Smooth muscle cell (in vitro differentiated cells): ENCODE measurements at regions not wholly inside any gene's neighbourhood (a gene's known extent, or its start where the extent isn't known, plus 50 kb on each side); places are given as distances from the start of the nearest gene placed in this dataset.

Experiments used
- DNase-seq: peaks from one replicate; lab custom pipeline; 2025; ENCODE audit not compliant: unreplicated experiment; lab: John Stamatoyannopoulos, UW
- H2AFZ ChIP-seq: fragments of 200-600 bp; sonication (generic); 2 replicates; pipeline ENCODE4 v1.6.0; 2016; ENCODE audit warnings: antibody characterized with exemption, low read depth, mild to moderate bottlenecking
- H3F3A ChIP-seq: fragments of 200-600 bp; sonication (generic); 2 replicates; pipeline ENCODE4 v1.6.0; 2017; ENCODE audit warnings: antibody characterized with exemption, low read depth
- H3K27ac ChIP-seq: fragments of 200-600 bp; sonication (generic); 2 replicates; pipeline ENCODE4 v1.5.1; 2016; ENCODE audit warnings: low read depth, mild to moderate bottlenecking
- H3K27me3 ChIP-seq: fragments of 200-600 bp; sonication (generic); 2 replicates; pipeline ENCODE4 v1.6.1; 2016; ENCODE audit warnings: low read depth, mild to moderate bottlenecking
- H3K36me3 ChIP-seq: fragments of 200-600 bp; sonication (generic); 2 replicates; pipeline ENCODE4 v1.5.1; 2016; ENCODE audit warnings: low read depth
- H3K4me1 ChIP-seq: fragments of 200-600 bp; sonication (generic); 2 replicates; pipeline ENCODE4 v1.5.1; 2016; ENCODE audit warnings: low read depth
- H3K4me2 ChIP-seq: fragments of 200-600 bp; sonication (generic); 2 replicates; pipeline ENCODE4 v1.6.0; 2016; ENCODE audit warnings: mild to moderate bottlenecking
- H3K4me3 ChIP-seq: fragments of 200-600 bp; sonication (generic); 2 replicates; pipeline ENCODE4 v1.5.1; 2016; ENCODE audit warnings: mild to moderate bottlenecking
- H3K79me2 ChIP-seq: fragments of 200-600 bp; sonication (generic); 2 replicates; pipeline ENCODE4 v1.6.0; 2016; ENCODE audit warnings: low read depth, mild to moderate bottlenecking
- H3K9ac ChIP-seq: fragments of 200-600 bp; sonication (generic); 2 replicates; pipeline ENCODE4 v1.6.0; 2016; ENCODE audit warnings: low read depth
- H3K9me3 ChIP-seq: fragments of 200-600 bp; sonication (generic); replicated peaks from 2 replicates; pipeline ENCODE4 v1.5.1; 2016; ENCODE audit warnings: low read depth
- H4K20me1 ChIP-seq: fragments of 200-600 bp; sonication (generic); 2 replicates; pipeline ENCODE4 v1.6.0; 2016; ENCODE audit warnings: low read depth
- WGBS: methylation state at CpG from one replicate; pipeline ENCODE4 v1.1.7; 2016; ENCODE audit warnings: low lambda C conversion rate; 5-methylcytosine and 5-hydroxymethylcytosine counted together
- TF ChIP-seq, protein P1 (sequence below): fragments of 200-600 bp; sonication (generic); IDR thresholded peaks from 2 replicates; pipeline ENCODE4 v1.5.1; 2017; ENCODE audit warnings: borderline replicate concordance, mild to moderate bottlenecking, antibody characterized with exemption; ENCODE audit not compliant: insufficient read depth, poor library complexity, severe bottlenecking

DNA sequence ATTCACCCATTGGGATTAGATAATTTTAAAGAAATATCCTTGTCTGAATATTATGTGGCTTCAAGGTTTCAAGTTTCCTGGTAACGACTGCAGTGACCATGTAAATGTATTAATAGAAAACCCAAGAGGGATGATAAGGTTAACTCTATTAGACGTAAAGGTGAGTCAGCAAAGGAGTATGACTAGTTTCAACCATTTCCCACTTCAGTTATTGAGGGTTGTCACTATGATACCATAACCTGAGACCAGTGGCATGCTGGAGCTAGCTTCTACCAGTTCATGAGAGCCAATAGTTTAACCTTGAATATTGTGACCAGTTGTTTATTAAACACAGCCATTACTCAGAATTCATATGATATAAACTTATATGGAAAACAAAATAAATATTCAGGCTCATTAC is 270.1 kb downstream of the TMA16 start:
- DNase-seq = no peak

DNA sequence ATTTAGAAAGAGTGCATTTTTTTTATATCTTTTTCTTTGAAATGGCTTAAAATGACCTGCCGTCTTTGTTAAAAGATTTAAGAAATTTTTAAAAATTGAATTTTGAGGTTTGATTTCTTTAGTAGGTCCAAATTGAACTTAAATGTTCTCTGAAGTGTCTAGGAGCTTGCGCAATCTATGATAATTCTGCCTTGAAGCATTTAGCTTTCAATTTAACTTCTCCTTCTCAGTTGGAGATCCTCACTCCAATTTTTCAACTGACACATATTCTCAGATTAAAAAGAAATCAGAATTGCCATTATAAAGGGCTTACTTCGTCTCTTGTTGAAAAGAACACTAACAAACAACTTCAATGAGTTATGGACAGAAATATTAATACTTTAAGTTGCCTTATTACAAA is 273.5 kb downstream of the TMA16 start:
- 85% methylated on average over 3 of the region's 3 CpGs for WGBS
- no peaks in the 10 kb centered on the region for H3K36me3 ChIP-seq
- no peaks in the 10 kb centered on the region for H3K79me2 ChIP-seq
- no peak overlapping the region for H3K4me3 ChIP-seq
- H3F3A ChIP-seq = no peaks in the 10 kb centered on the region
- H3K27me3 ChIP-seq = no peaks in the 10 kb centered on the region
- H3K4me2 ChIP-seq = no peak overlapping the region
- H2AFZ ChIP-seq = no peak overlapping the region
- no peak for DNase-seq
- no peaks in the 10 kb centered on the region for H4K20me1 ChIP-seq
- no peak overlapping the region for H3K9ac ChIP-seq
- no peaks in the 10 kb centered on the region for H3K4me1 ChIP-seq
- H3K27ac ChIP-seq = no peak overlapping the region
- no peaks in the 10 kb centered on the region for H3K9me3 ChIP-seq
- TF ChIP-seq, protein P1, sequence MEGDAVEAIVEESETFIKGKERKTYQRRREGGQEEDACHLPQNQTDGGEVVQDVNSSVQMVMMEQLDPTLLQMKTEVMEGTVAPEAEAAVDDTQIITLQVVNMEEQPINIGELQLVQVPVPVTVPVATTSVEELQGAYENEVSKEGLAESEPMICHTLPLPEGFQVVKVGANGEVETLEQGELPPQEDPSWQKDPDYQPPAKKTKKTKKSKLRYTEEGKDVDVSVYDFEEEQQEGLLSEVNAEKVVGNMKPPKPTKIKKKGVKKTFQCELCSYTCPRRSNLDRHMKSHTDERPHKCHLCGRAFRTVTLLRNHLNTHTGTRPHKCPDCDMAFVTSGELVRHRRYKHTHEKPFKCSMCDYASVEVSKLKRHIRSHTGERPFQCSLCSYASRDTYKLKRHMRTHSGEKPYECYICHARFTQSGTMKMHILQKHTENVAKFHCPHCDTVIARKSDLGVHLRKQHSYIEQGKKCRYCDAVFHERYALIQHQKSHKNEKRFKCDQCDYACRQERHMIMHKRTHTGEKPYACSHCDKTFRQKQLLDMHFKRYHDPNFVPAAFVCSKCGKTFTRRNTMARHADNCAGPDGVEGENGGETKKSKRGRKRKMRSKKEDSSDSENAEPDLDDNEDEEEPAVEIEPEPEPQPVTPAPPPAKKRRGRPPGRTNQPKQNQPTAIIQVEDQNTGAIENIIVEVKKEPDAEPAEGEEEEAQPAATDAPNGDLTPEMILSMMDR = no peak

More for the DNA sequence above, 270.1 kb downstream of the TMA16 start:
- Histone ChIP-seq H3K4me2 (no peak overlapping the region), H3K27me3 (no peaks in the 10 kb centered on the region), H4K20me1 (no peaks in the 10 kb centered on the region), H2AFZ (no peak overlapping the region), H3K36me3 (no peaks in the 10 kb centered on the region), H3K4me1 (no peaks in the 10 kb centered on the region), H3K9ac (no peak overlapping the region), H3K9me3 (no peaks in the 10 kb centered on the region), H3K79me2 (no peaks in the 10 kb centered on the region), H3K27ac (no peak overlapping the region), H3K4me3 (no peak overlapping the region), H3F3A (no peaks in the 10 kb centered on the region)
- WGBS = 86% methylated on average over 2 of the region's 2 CpGs
- TF ChIP-seq, protein P1 = no peak

DNA sequence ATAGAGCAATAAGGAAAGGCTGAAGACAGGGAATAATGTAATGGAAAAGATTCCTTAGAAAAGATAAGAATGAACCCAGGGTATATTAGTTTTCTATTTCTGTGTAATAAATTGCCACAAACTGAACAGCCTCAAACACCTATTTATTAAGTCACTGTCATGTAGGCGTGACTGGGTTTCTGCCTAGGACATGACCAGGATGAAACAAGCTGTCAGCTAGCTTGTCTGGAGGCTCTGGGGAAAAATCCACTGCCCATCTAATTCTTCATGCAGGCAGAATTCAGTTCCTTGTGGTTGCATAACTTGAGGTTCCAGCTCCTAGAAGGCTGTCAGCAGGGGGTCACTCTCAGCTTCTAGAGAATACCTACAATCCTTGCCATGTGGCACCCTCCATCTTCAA is 277.7 kb downstream of the TMA16 start:
- no peak for DNase-seq
- Histone ChIP-seq H3K79me2 (no peaks in the 10 kb centered on the region), H3K4me3 (no peak overlapping the region), H3F3A (no peaks in the 10 kb centered on the region), H3K27me3 (no peaks in the 10 kb centered on the region), H4K20me1 (no peaks in the 10 kb centered on the region), H3K27ac (no peak overlapping the region), H3K36me3 (no peaks in the 10 kb centered on the region), H3K9ac (no peak overlapping the region), H3K9me3 (no peaks in the 10 kb centered on the region), H2AFZ (no peak overlapping the region), H3K4me1 (no peaks in the 10 kb centered on the region), H3K4me2 (no peak overlapping the region)
- WGBS = 89% methylated on average over 1 of the region's 1 CpG
- TF ChIP-seq, protein P1 = no peak

DNA sequence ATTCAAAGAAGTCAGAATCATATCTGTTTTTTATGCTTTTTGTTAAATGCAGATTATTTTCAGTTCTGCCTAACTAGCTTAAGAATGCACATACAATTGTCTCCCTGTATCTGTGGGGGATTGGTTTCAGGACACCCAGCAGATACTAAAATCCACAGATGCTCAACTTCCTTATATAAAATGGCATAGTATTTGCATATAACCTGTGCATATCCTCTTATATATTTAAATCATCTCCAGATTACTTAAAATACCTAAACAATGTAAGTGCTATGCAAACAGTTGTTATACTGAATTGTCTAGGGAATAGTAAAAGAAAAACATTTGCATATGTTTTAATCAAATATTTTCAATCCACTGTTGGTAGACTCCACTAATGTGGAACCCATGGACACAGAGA is 279.4 kb downstream of the TMA16 start:
- Histone ChIP-seq H3K9ac (no peak overlapping the region), H3K4me2 (no peak overlapping the region), H3K79me2 (no peaks in the 10 kb centered on the region), H3K4me1 (no peaks in the 10 kb centered on the region), H2AFZ (no peak overlapping the region), H3K4me3 (no peak overlapping the region), H3K36me3 (no peaks in the 10 kb centered on the region), H3K9me3 (no peaks in the 10 kb centered on the region), H4K20me1 (no peaks in the 10 kb centered on the region), H3K27ac (no peak overlapping the region), H3F3A (no peaks in the 10 kb centered on the region), H3K27me3 (no peaks in the 10 kb centered on the region)
- TF ChIP-seq, protein P1 = no peak
- no peak for DNase-seq
